CD14-positive monocyte (primary cell): ENCODE measurements at regions not wholly inside any gene's neighbourhood (a gene's known extent, or its start where the extent isn't known, plus 50 kb on each side); places are given as distances from the start of the nearest gene placed in this dataset.

Experiments used
- DNase-seq, 3 donors: peaks; one replicate each; pipeline ENCODE4 v3.0.0-alpha.2; 2011 to 2022
- H2AFZ ChIP-seq: 2 replicates; pipeline ENCODE4 v1.6.0; 2012; ENCODE audit warnings: mild to moderate bottlenecking, low read depth, low read length, inconsistent platforms; ENCODE audit not compliant: insufficient read depth, poor library complexity, severe bottlenecking
- H3K27ac ChIP-seq, 2 donors: 1 replicate in 1 of 2; 2 replicates in 1 of 2; pipeline ENCODE4 v1.5.1; 2012 to 2013; ENCODE audit warnings: low read length in 2 of 2, control low read depth in 1 of 2, inconsistent platforms in 1 of 2, low read depth in 1 of 2, mild to moderate bottlenecking in 1 of 2
- H3K27me3 ChIP-seq, 2 donors: one replicate each; pipeline versions ENCODE4 v1.6.0 to v1.6.1; 2011 to 2013; ENCODE audit warnings: low read length in 2 of 2; ENCODE audit not compliant: control insufficient read depth in 2 of 2, insufficient read depth in 2 of 2
- H3K36me3 ChIP-seq, 2 donors: replicated peaks in 1 of 2; 1 replicate in 1 of 2; 2 replicates in 1 of 2; pipeline versions ENCODE4 v1.5.1 to v1.6.1; 2012 to 2013; ENCODE audit warnings: low read length in 2 of 2, control low read depth in 1 of 2, inconsistent platforms in 1 of 2, mild to moderate bottlenecking in 1 of 2; ENCODE audit not compliant: insufficient read depth in 2 of 2, control insufficient read depth in 1 of 2
- H3K4me1 ChIP-seq, 2 donors: 1 replicate in 1 of 2; 2 replicates in 1 of 2; pipeline versions ENCODE4 v1.5.1 to v1.6.1; 2012 to 2013; ENCODE audit warnings: low read length in 2 of 2, control low read depth in 1 of 2, inconsistent platforms in 1 of 2, mild to moderate bottlenecking in 1 of 2, moderate library complexity in 1 of 2; ENCODE audit not compliant: insufficient read depth in 2 of 2, control insufficient read depth in 1 of 2
- H3K4me2 ChIP-seq: replicated peaks from 2 replicates; pipeline ENCODE3; 2012; ENCODE audit warnings: low read length, moderate library complexity, mild to moderate bottlenecking; ENCODE audit not compliant: poor library complexity, severe bottlenecking; ENCODE audit errors: extremely low read depth
- H3K4me3 ChIP-seq, 3 experiments: fragments of 200-600 bp in 1 of 3; sonication (generic) in 1 of 3; replicated peaks in 1 of 3; 1 replicate in 2 of 3; 2 replicates in 1 of 3; pipeline ENCODE4 v1.5.1; 2011 to 2013; ENCODE audit warnings: low read length in 3 of 3, mild to moderate bottlenecking in 3 of 3, control low read depth in 2 of 3, low read depth in 2 of 3, inconsistent platforms in 1 of 3, moderate library complexity in 1 of 3
- H3K79me2 ChIP-seq: 2 replicates; pipeline ENCODE4 v1.6.0; 2012; ENCODE audit warnings: mild to moderate bottlenecking, control low read depth, inconsistent platforms, low read length, moderate library complexity; ENCODE audit not compliant: insufficient read depth
- H3K9ac ChIP-seq: 2 replicates; pipeline ENCODE4 v1.6.0; 2017; ENCODE audit warnings: low read length, mild to moderate bottlenecking; ENCODE audit not compliant: insufficient read depth, poor library complexity, severe bottlenecking
- H3K9me3 ChIP-seq, 2 donors: replicated peaks in 1 of 2; 1 replicate in 1 of 2; 2 replicates in 1 of 2; pipeline versions ENCODE4 v1.5.1 to v1.6.1; 2012 to 2013; ENCODE audit warnings: low read length in 2 of 2, control low read depth in 1 of 2; ENCODE audit not compliant: control insufficient read depth in 1 of 2, insufficient read depth in 1 of 2
- H4K20me1 ChIP-seq: 2 replicates; pipeline ENCODE4 v1.6.0; 2012; ENCODE audit warnings: mild to moderate bottlenecking, low read length, control low read depth, moderate library complexity; ENCODE audit not compliant: insufficient read depth
- H3K27ac Mint-ChIP-seq, 7 donors: one replicate each; pipeline ENCODE4 v1.8.0; 2020; ENCODE audit warnings: mild to moderate bottlenecking in 7 of 7, mixed read lengths in 7 of 7, moderate library complexity in 6 of 7, inconsistent platforms in 2 of 7
- H3K27me3 Mint-ChIP-seq, 3 donors: one replicate each; pipeline ENCODE4 v1.8.0; 2021 to 2022; ENCODE audit warnings: low read depth in 3 of 3, mild to moderate bottlenecking in 3 of 3, mixed read lengths in 3 of 3, moderate library complexity in 3 of 3, inconsistent platforms in 1 of 3
- H3K36me3 Mint-ChIP-seq, 2 donors: one replicate each; pipeline ENCODE4 v1.8.0; 2020; ENCODE audit warnings: mixed read lengths in 2 of 2, inconsistent platforms in 1 of 2, mild to moderate bottlenecking in 1 of 2
- H3K4me1 Mint-ChIP-seq: one replicate; pipeline ENCODE4 v1.8.0; 2020; ENCODE audit warnings: mild to moderate bottlenecking, mixed read lengths
- H3K4me3 Mint-ChIP-seq, 2 donors: one replicate each; pipeline ENCODE4 v1.8.0; 2020; ENCODE audit warnings: mild to moderate bottlenecking in 2 of 2, mixed read lengths in 2 of 2, moderate library complexity in 1 of 2
- H3K9me3 Mint-ChIP-seq, 7 donors: one replicate each; pipeline ENCODE4 v1.8.0; 2020 to 2022; ENCODE audit warnings: mixed read lengths in 7 of 7, mild to moderate bottlenecking in 6 of 7, moderate library complexity in 6 of 7, inconsistent platforms in 2 of 7
- CTCF ChIP-seq: fragments of 200-600 bp; IDR thresholded peaks from one replicate; pipeline ENCODE4 v1.8.0; 2022; ENCODE audit warnings: antibody characterized with exemption, mild to moderate bottlenecking
- WGBS: methylation state at CpG from one replicate; pipeline ENCODE4 v1.1.5; 2013; ENCODE audit warnings: missing lambda C conversion rate; ENCODE audit not compliant: insufficient coverage; 5-methylcytosine and 5-hydroxymethylcytosine counted together
- intact Hi-C, 2 donors: fragments of 100-400 bp; cut with micrococcal nuclease; formaldehyde crosslinking; loops; one replicate each; pipeline versions ENCODE4 v1.15.0 to v1.15.1; 2023

- Histone ChIP-seq H3K27me3 (no peaks in the 10 kb centered on the region), H2AFZ (no peak overlapping the region), H3K27ac (no peak overlapping the region), H3K9me3 (peaks cover 10 to 42% of the 10 kb centered on the region in 2 donors), H3K4me2 (no peak overlapping the region), H3K79me2 (no peaks in the 10 kb centered on the region), H3K4me1 (no peaks in the 10 kb centered on the region), H3K4me3 (no peak overlapping the region), H3K9ac (no peak overlapping the region), H3K36me3 (no peaks in the 10 kb centered on the region), H4K20me1 (no peaks in the 10 kb centered on the region)
- 89% methylated on average over 4 of the region's 4 CpGs for WGBS
- H3K27me3 Mint-ChIP-seq = peaks cover 0 to 3% (median 0%) of the 10 kb centered on the region in 3 donors
- intact Hi-C loops = no loop called here
- H3K36me3 Mint-ChIP-seq = no peaks in the 10 kb centered on the region
- TF ChIP-seq CTCF = no peak
- no peaks in the 10 kb centered on the region for H3K4me1 Mint-ChIP-seq
- no peak for DNase-seq
- H3K27ac Mint-ChIP-seq = no peak overlapping the region
- H3K4me3 Mint-ChIP-seq = no peak overlapping the region
- peaks cover 5 to 19% (median 13%) of the 10 kb centered on the region in 7 donors for H3K9me3 Mint-ChIP-seq
Measured at GRCh38 chr3:84759361-84759760, 199.4 kb upstream of the CADM2 start.

GRCh38 chr3:84772841-84773240, 185.9 kb upstream of the CADM2 start:
- no CpG with 5 or more reads among the region's 1 CpG for WGBS
- H3K79me2 ChIP-seq = no peaks in the 10 kb centered on the region
- H3K4me1 ChIP-seq = no peaks in the 10 kb centered on the region
- no peak overlapping the region for H3K4me3 ChIP-seq
- no peak overlapping the region for H3K27ac ChIP-seq
- no peak overlapping the region for H2AFZ ChIP-seq
- no peaks in the 10 kb centered on the region for H3K9me3 ChIP-seq
- H4K20me1 ChIP-seq = no peaks in the 10 kb centered on the region
- Mint-ChIP-seq H3K4me3 (no peak overlapping the region), H3K27me3 (peaks cover 0 to 2% (median 0%) of the 10 kb centered on the region in 3 donors), H3K27ac (no peak overlapping the region), H3K36me3 (no peaks in the 10 kb centered on the region), H3K9me3 (peaks cover 0 to 11% (median 2%) of the 10 kb centered on the region in 7 donors), H3K4me1 (no peaks in the 10 kb centered on the region)
- no peak for DNase-seq
- H3K27me3 ChIP-seq = no peaks in the 10 kb centered on the region
- no peaks in the 10 kb centered on the region for H3K36me3 ChIP-seq
- H3K9ac ChIP-seq = no peak overlapping the region
- no peak for TF ChIP-seq CTCF
- intact Hi-C loops = no loop called here
- no peak overlapping the region for H3K4me2 ChIP-seq
